ENCODE measurements at regions not wholly inside any gene's neighbourhood (a gene's known extent, or its start where the extent isn't known, plus 50 kb on each side); places are given as distances from the start of the nearest gene placed in this dataset.

DNA sequence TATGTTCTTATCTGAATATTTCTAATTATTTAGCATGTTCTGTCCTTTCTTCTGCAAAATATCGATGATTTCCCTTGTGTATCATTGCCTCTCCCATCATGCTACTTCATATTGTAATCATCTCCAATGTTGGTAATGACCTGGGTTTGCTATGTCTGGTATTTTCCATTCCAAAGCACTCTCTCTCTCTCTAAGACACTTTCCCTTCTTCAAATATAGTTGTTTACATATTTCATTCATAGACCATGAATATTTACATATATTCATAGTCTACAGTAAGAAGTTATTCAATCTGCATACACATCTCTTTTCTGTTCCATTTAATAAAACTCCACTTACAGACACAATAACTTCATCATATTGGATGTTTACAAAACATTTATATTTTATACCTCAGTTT lies 1516.5 kb upstream of the FLRT2 start:
- DNase-seq (ENCODE audit: low read depth in 6 of 9, low spot score in 9 of 9): no peak
- no peak overlapping the region for H3K27ac ChIP-seq (ENCODE audit: low read depth in 1 of 2, low read length in 1 of 2)
- H3K4me3 ChIP-seq (ENCODE audit: low read length in 2 of 2): no peak overlapping the region
- no peaks in the 10 kb centered on the region for H3K4me1 ChIP-seq (ENCODE audit: control insufficient read depth in 2 of 2, insufficient read depth in 2 of 2, low read length in 2 of 2)
- WGBS: 79% methylated on average over 1 of the region's 1 CpG
- H3K36me3 ChIP-seq (ENCODE audit: control insufficient read depth in 2 of 2, insufficient read depth in 2 of 2, low read length in 1 of 2): no peaks in the 10 kb centered on the region
- H3K9me3 ChIP-seq (ENCODE audit: control insufficient read depth in 2 of 2, insufficient read depth in 1 of 2, low read length in 1 of 2): no peaks in the 10 kb centered on the region
- H3K27me3 ChIP-seq (ENCODE audit: control insufficient read depth in 2 of 2, insufficient read depth in 1 of 2, low read length in 1 of 2): no peaks in the 10 kb centered on the region

DNA sequence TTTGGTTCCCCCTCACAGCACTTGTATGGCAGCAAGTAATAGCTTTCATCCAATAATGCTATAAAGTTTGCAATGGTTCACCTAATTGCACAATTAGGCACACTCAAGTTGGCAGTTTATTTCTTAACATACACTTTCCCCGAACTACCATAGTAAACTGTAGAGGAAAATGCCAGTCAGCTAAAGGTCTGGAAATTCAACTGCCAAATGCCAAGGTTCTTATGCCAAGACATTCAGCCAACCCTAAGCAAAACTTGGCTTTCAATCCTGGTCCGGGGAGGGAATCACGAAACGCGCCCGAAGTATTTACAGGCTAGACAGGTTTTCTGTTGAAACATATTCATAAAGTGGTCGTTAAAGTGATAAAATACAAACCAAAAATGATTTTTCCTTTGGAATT lies 1512.4 kb upstream of the FLRT2 start:
- DNase-seq (ENCODE audit: low read depth in 6 of 9, low spot score in 9 of 9): no peak
- H3K9me3 ChIP-seq (ENCODE audit: control insufficient read depth in 2 of 2, insufficient read depth in 1 of 2, low read length in 1 of 2): no peaks in the 10 kb centered on the region
- 86% methylated on average over 7 of the region's 7 CpGs for WGBS
- no peaks in the 10 kb centered on the region for H3K4me1 ChIP-seq (ENCODE audit: control insufficient read depth in 2 of 2, insufficient read depth in 2 of 2, low read length in 2 of 2)
- no peaks in the 10 kb centered on the region for H3K36me3 ChIP-seq (ENCODE audit: control insufficient read depth in 2 of 2, insufficient read depth in 2 of 2, low read length in 1 of 2)
- H3K27ac ChIP-seq (ENCODE audit: low read depth in 1 of 2, low read length in 1 of 2): no peak overlapping the region
- no peaks in the 10 kb centered on the region for H3K27me3 ChIP-seq (ENCODE audit: control insufficient read depth in 2 of 2, insufficient read depth in 1 of 2, low read length in 1 of 2)
- no peak overlapping the region for H3K4me3 ChIP-seq (ENCODE audit: low read length in 2 of 2)

DNA sequence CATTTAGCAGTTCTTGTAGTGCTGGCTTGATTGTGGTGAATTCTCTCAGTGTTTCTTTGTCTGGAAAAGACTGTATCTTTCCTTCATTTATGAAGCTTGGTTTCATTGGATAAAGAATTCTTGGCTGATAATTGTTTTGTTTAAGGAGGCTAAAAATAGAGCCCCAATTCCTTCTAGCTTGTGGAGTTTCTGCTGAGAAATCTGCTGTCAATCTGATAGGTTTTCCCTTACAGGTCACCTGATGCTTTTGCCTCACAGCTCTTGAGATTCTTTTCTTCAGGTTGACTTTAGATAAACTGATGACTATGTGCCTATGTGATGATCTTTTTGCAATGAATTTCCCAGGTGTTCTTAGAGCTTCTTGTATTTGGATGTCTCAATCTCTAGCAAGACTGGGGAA lies 1508.5 kb upstream of the FLRT2 start:
- Histone ChIP-seq H3K27me3 (ENCODE audit: control insufficient read depth in 2 of 2, insufficient read depth in 1 of 2, low read length in 1 of 2) (no peaks in the 10 kb centered on the region), H3K27ac (ENCODE audit: low read depth in 1 of 2, low read length in 1 of 2) (no peak overlapping the region), H3K9me3 (ENCODE audit: control insufficient read depth in 2 of 2, insufficient read depth in 1 of 2, low read length in 1 of 2) (no peaks in the 10 kb centered on the region), H3K4me1 (ENCODE audit: control insufficient read depth in 2 of 2, insufficient read depth in 2 of 2, low read length in 2 of 2) (no peaks in the 10 kb centered on the region), H3K4me3 (ENCODE audit: low read length in 2 of 2) (no peak overlapping the region), H3K36me3 (ENCODE audit: control insufficient read depth in 2 of 2, insufficient read depth in 2 of 2, low read length in 1 of 2) (no peaks in the 10 kb centered on the region)
- no peak for DNase-seq (ENCODE audit: low read depth in 6 of 9, low spot score in 9 of 9)

DNA sequence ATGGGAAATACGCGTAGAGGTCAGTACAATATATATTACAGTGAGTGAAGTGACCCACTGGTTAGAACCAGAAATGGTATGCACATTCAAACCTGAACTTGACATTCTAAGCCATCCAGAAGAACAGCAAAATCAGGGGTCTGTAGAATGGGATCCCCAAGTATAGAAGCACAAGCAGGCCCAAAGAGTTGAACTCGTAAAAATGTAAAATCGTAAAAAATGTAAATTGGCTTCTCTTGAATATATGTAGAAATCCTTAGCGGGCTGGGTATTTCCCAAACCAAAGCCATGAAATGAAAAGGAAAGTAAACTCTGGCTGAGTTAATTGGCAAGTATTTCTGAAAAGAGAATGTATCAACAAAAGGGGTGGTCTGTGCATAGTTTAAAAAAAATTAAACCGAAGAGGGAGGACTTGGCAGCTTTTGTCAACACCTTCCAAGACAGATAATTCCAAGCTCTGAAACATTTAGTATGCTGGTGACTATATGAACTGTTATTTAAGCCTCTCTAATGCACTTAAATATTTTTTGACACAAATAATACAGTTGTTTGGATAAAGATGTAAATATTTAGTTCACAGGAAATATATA lies 1505.6 kb upstream of the FLRT2 start:
- no peak for DNase-seq (ENCODE audit: low read depth in 6 of 9, low spot score in 9 of 9)
- Histone ChIP-seq H3K4me1 (ENCODE audit: control insufficient read depth in 2 of 2, insufficient read depth in 2 of 2, low read length in 2 of 2) (no peaks in the 10 kb centered on the region), H3K4me3 (ENCODE audit: low read length in 2 of 2) (no peak overlapping the region), H3K27ac (ENCODE audit: low read depth in 1 of 2, low read length in 1 of 2) (no peak overlapping the region), H3K36me3 (ENCODE audit: control insufficient read depth in 2 of 2, insufficient read depth in 2 of 2, low read length in 1 of 2) (no peaks in the 10 kb centered on the region), H3K9me3 (ENCODE audit: control insufficient read depth in 2 of 2, insufficient read depth in 1 of 2, low read length in 1 of 2) (no peaks in the 10 kb centered on the region), H3K27me3 (ENCODE audit: control insufficient read depth in 2 of 2, insufficient read depth in 1 of 2, low read length in 1 of 2) (no peaks in the 10 kb centered on the region)
- WGBS: 96% methylated on average over 6 of the region's 6 CpGs

DNA sequence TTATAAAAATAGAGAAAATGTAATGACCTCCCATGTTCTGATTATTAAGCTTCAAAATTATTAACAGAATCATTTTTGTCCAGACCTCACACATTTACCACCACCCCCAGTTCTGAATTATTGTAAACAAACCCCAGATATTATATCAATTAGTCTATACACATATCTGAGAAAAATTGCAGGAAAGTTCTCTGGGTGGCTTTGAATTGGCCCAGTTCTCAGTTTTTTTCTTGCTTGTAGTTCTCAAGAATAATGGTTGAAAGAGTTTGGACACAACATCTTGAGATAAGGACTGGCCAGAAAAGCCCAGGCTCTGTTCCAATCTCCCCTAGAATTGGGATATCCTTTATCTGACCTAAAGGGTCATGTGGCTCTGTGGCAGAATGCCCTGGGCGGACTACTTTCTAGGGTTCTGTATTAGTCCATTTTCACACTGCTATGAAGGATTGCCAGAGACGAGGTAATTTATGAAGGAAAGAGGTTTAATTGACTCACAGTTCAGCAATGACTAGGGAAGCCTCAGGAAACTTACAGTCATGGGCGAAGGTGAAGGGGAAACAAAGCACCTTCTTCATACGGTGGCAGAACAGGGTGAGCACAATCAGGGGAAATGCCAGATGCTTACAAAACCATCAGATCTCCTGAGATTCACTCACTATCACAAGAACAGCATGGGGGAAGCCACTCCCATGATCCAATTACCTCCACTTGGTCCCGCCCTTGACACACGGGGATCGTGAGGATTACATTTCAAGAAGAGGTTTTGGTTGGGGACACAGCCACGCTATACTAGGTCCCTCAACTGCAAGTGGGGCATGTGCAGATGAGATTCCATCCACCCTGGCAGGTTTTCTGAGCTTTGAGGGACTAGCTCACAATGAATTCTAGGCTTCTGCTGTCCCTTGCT lies 1504.6 kb upstream of the FLRT2 start:
- Histone ChIP-seq H3K36me3 (ENCODE audit: control insufficient read depth in 2 of 2, insufficient read depth in 2 of 2, low read length in 1 of 2) (no peaks in the 10 kb centered on the region), H3K4me1 (ENCODE audit: control insufficient read depth in 2 of 2, insufficient read depth in 2 of 2, low read length in 2 of 2) (no peaks in the 10 kb centered on the region), H3K27me3 (ENCODE audit: control insufficient read depth in 2 of 2, insufficient read depth in 1 of 2, low read length in 1 of 2) (no peaks in the 10 kb centered on the region), H3K9me3 (ENCODE audit: control insufficient read depth in 2 of 2, insufficient read depth in 1 of 2, low read length in 1 of 2) (no peaks in the 10 kb centered on the region), H3K4me3 (ENCODE audit: low read length in 2 of 2) (no peak overlapping the region), H3K27ac (ENCODE audit: low read depth in 1 of 2, low read length in 1 of 2) (no peak overlapping the region)
- DNase-seq (ENCODE audit: low read depth in 6 of 9, low spot score in 9 of 9): no peak
- 91% methylated on average over 8 of the region's 8 CpGs for whole genome bisulfite sequencing

DNA sequence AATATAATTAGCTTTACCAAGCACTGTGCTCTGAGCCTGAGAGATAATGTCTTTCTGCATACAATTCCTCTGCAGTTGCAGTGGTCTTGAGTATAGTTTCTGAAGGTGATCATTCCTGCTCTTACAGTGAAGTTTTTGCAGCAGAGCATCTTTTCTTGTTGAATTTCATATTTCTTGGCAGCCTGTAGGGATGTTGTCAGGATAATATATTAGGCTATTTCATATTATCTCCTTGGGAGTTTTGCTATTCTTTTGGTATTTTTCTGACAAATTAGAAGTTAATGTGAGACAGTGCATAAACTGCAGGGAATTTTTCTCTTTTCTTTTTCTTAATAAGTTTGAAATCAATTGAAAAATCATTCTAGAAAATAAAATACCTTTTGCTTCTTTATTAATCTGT lies 1502.6 kb upstream of the FLRT2 start:
- Histone ChIP-seq H3K4me3 (ENCODE audit: low read length in 2 of 2) (no peak overlapping the region), H3K36me3 (ENCODE audit: control insufficient read depth in 2 of 2, insufficient read depth in 2 of 2, low read length in 1 of 2) (no peaks in the 10 kb centered on the region), H3K27ac (ENCODE audit: low read depth in 1 of 2, low read length in 1 of 2) (no peak overlapping the region), H3K9me3 (ENCODE audit: control insufficient read depth in 2 of 2, insufficient read depth in 1 of 2, low read length in 1 of 2) (no peaks in the 10 kb centered on the region), H3K4me1 (ENCODE audit: control insufficient read depth in 2 of 2, insufficient read depth in 2 of 2, low read length in 2 of 2) (no peaks in the 10 kb centered on the region), H3K27me3 (ENCODE audit: control insufficient read depth in 2 of 2, insufficient read depth in 1 of 2, low read length in 1 of 2) (no peaks in the 10 kb centered on the region)
- no peak for DNase-seq (ENCODE audit: low read depth in 6 of 9, low spot score in 9 of 9)

DNA sequence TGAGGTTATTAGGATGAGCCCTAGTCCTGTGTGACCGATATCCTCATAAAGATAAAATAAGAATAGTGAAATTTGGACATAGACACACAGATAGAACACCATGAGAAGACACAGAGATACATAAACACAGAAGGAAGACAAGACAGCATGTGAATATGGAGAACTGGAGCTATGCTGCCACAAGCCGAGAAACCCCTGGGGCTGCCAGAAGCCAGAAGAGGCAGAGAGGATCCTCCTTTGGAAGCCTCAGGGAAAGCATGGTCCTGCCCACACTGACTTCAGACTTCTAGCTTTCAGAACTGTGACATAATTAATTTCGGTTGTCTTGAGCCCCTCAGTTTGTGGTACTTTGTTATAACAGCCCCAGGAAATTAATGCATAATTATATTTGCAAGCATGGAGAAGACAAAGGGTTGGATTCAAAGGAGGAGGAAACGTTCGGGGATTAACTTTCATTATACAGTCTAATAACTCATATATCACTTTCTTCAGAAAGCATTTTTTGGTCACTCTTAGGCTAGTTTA lies 1501.8 kb upstream of the FLRT2 start:
- Histone ChIP-seq H3K27me3 (ENCODE audit: control insufficient read depth in 2 of 2, insufficient read depth in 1 of 2, low read length in 1 of 2) (no peaks in the 10 kb centered on the region), H3K36me3 (ENCODE audit: control insufficient read depth in 2 of 2, insufficient read depth in 2 of 2, low read length in 1 of 2) (no peaks in the 10 kb centered on the region), H3K4me1 (ENCODE audit: control insufficient read depth in 2 of 2, insufficient read depth in 2 of 2, low read length in 2 of 2) (no peaks in the 10 kb centered on the region), H3K4me3 (ENCODE audit: low read length in 2 of 2) (no peak overlapping the region), H3K9me3 (ENCODE audit: control insufficient read depth in 2 of 2, insufficient read depth in 1 of 2, low read length in 1 of 2) (no peaks in the 10 kb centered on the region), H3K27ac (ENCODE audit: low read depth in 1 of 2, low read length in 1 of 2) (no peak overlapping the region)
- 95% methylated on average over 5 of the region's 5 CpGs for WGBS
- DNase-seq (ENCODE audit: low read depth in 6 of 9, low spot score in 9 of 9): no peak

DNA sequence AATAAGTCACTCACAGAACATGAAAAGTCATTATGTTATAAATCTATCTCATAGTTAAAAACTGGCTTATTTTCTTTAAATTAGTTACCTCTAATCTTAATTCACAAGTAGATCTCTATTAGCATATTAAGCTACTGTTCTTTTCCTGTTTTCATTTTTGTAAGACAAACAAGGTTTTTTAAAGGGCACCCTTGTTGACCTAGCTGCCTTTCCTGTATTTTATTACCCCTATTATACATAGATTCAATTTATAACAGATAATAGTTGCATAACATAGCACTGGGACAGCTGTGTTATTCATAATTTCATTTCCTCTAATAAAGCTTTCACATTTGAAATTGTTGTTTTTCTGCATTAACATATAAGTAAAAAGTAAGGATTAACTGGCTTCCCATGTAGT lies 1500.7 kb upstream of the FLRT2 start:
- Histone ChIP-seq H3K27me3 (ENCODE audit: control insufficient read depth in 2 of 2, insufficient read depth in 1 of 2, low read length in 1 of 2) (no peaks in the 10 kb centered on the region), H3K36me3 (ENCODE audit: control insufficient read depth in 2 of 2, insufficient read depth in 2 of 2, low read length in 1 of 2) (no peaks in the 10 kb centered on the region), H3K4me1 (ENCODE audit: control insufficient read depth in 2 of 2, insufficient read depth in 2 of 2, low read length in 2 of 2) (no peaks in the 10 kb centered on the region), H3K27ac (ENCODE audit: low read depth in 1 of 2, low read length in 1 of 2) (no peak overlapping the region), H3K4me3 (ENCODE audit: low read length in 2 of 2) (no peak overlapping the region), H3K9me3 (ENCODE audit: control insufficient read depth in 2 of 2, insufficient read depth in 1 of 2, low read length in 1 of 2) (no peaks in the 10 kb centered on the region)
- DNase-seq (ENCODE audit: low read depth in 6 of 9, low spot score in 9 of 9): no peak

DNA sequence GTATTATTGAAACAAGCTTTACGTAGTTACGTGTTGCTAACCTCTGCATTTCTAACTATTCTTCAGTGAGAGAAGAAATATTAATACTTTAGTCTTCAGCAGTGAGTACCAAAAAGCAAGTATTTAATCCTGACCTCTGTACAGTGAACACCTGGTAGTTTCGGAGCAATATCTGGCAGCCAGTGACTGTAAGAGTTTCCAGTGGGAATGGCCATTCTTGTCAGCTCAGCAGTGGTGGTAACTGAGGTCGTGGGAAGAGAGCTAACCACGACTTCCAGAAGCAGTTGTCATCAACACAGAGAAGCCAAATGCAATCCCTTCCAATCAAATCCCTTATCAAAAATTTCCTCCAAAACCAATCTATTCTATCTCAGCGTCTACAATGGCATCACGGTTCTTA lies 1500.2 kb upstream of the FLRT2 start:
- no peaks in the 10 kb centered on the region for H3K36me3 ChIP-seq (ENCODE audit: control insufficient read depth in 2 of 2, insufficient read depth in 2 of 2, low read length in 1 of 2)
- no peak overlapping the region for H3K4me3 ChIP-seq (ENCODE audit: low read length in 2 of 2)
- no peaks in the 10 kb centered on the region for H3K27me3 ChIP-seq (ENCODE audit: control insufficient read depth in 2 of 2, insufficient read depth in 1 of 2, low read length in 1 of 2)
- H3K9me3 ChIP-seq (ENCODE audit: control insufficient read depth in 2 of 2, insufficient read depth in 1 of 2, low read length in 1 of 2): no peaks in the 10 kb centered on the region
- WGBS: 87% methylated on average over 7 of the region's 7 CpGs
- DNase-seq (ENCODE audit: low read depth in 6 of 9, low spot score in 9 of 9): no peak
- H3K4me1 ChIP-seq (ENCODE audit: control insufficient read depth in 2 of 2, insufficient read depth in 2 of 2, low read length in 2 of 2): no peaks in the 10 kb centered on the region
- H3K27ac ChIP-seq (ENCODE audit: low read depth in 1 of 2, low read length in 1 of 2): no peak overlapping the region

Measured in thymus (tissue), 11 donors.